Kidney (tissue), 13 donors: ENCODE measurements at regions not wholly inside any gene's neighbourhood (a gene's known extent, or its start where the extent isn't known, plus 50 kb on each side); places are given as distances from the start of the nearest gene placed in this dataset.

Source experiments
- DNase-seq, 5 donors: peaks; one replicate each; pipeline ENCODE4 v3.0.0-alpha.2; 2013 to 2020
- FAIRE-seq: peaks from 2 replicates; lab custom pipeline; 2012; peaks lifted over from hg19 to GRCh38; lab: Jason Lieb, UNC
- H3K27ac ChIP-seq, 2 donors: one replicate each; pipeline ENCODE4 v1.7.0; 2013; ENCODE audit warnings: low read depth in 2 of 2, low read length in 2 of 2, inconsistent platforms in 1 of 2
- H3K27me3 ChIP-seq: one replicate; pipeline ENCODE4 v1.7.1; 2013; ENCODE audit warnings: low read length, inconsistent platforms; ENCODE audit not compliant: control insufficient read depth, insufficient read depth
- H3K36me3 ChIP-seq, 3 donors: one replicate each; pipeline versions ENCODE4 v1.7.0 to v1.7.1; 2013; ENCODE audit warnings: low read length in 3 of 3, control low read depth in 1 of 3, inconsistent platforms in 1 of 3; ENCODE audit not compliant: insufficient read depth in 3 of 3, control insufficient read depth in 2 of 3
- H3K4me1 ChIP-seq, 3 donors: one replicate each; pipeline versions ENCODE4 v1.7.0 to v1.7.1; 2013; ENCODE audit warnings: low read length in 3 of 3, inconsistent platforms in 1 of 3, low read depth in 1 of 3; ENCODE audit not compliant: control insufficient read depth in 2 of 3, insufficient read depth in 2 of 3
- H3K4me3 ChIP-seq, 3 donors: one replicate each; pipeline versions ENCODE4 v1.7.0 to v1.8.1; 2013; ENCODE audit warnings: low read length in 3 of 3, control low read depth in 1 of 3, inconsistent platforms in 1 of 3
- H3K9ac ChIP-seq, 3 donors: one replicate each; pipeline versions ENCODE4 v1.7.0 to v1.7.1; 2013; ENCODE audit warnings: low read length in 3 of 3, control low read depth in 1 of 3, inconsistent platforms in 1 of 3
- H3K9me3 ChIP-seq, 3 donors: one replicate each; pipeline versions ENCODE4 v1.7.0 to v1.7.1; 2013; ENCODE audit warnings: low read length in 3 of 3, control low read depth in 1 of 3, inconsistent platforms in 1 of 3; ENCODE audit not compliant: control insufficient read depth in 2 of 3, insufficient read depth in 1 of 3
- intact Hi-C: fragments of 100-400 bp; cut with DNase I; formaldehyde crosslinking; loops from one replicate; pipeline ENCODE4 v1.11.1; 2022
- TF ChIP-seq, protein P1 (sequence below): IDR thresholded peaks from 3 replicates; pipeline ENCODE4 v1.5.1; 2012; ENCODE audit warnings: mild to moderate bottlenecking, moderate library complexity, borderline replicate concordance; ENCODE audit not compliant: insufficient read depth; ENCODE audit errors: extremely low read depth
- donor health status: control.
- donor health status: control.
- donor health status: control.
- donor health status: control.
- donor health status: control.
- donor health status: DM: yes; HTN: yes; CAD: no.
- donor health status: Normal renal cell carcinoma (clear cell type).

DNA sequence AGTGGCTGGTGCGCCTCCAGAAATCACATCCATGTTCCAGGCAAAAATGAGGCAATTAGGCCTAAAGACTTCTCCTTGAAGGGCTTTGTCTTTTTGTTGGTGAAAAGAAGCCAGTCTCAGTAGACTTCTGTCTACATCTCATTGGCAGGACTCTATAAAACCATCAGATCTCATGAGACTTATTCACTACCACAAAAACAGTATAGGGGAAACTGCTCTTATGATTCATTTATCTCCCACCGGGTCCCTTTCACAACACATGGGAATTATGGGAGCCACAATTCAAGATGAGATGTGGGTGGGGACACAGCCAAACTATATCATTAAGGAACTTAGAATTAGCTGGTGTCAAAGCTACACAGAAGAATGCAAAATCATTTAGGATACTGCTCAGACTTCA, 77.7 kb upstream of the SNX2 start:
- Histone ChIP-seq H3K27ac (no peak overlapping the region), H3K4me1 (no peaks in the 10 kb centered on the region), H3K9ac (no peak overlapping the region), H3K27me3 (no peaks in the 10 kb centered on the region), H3K36me3 (no peaks in the 10 kb centered on the region), H3K4me3 (no peak overlapping the region), H3K9me3 (no peaks in the 10 kb centered on the region)
- DNase-seq (no peak), FAIRE-seq (no peak)
- TF ChIP-seq, protein P1, sequence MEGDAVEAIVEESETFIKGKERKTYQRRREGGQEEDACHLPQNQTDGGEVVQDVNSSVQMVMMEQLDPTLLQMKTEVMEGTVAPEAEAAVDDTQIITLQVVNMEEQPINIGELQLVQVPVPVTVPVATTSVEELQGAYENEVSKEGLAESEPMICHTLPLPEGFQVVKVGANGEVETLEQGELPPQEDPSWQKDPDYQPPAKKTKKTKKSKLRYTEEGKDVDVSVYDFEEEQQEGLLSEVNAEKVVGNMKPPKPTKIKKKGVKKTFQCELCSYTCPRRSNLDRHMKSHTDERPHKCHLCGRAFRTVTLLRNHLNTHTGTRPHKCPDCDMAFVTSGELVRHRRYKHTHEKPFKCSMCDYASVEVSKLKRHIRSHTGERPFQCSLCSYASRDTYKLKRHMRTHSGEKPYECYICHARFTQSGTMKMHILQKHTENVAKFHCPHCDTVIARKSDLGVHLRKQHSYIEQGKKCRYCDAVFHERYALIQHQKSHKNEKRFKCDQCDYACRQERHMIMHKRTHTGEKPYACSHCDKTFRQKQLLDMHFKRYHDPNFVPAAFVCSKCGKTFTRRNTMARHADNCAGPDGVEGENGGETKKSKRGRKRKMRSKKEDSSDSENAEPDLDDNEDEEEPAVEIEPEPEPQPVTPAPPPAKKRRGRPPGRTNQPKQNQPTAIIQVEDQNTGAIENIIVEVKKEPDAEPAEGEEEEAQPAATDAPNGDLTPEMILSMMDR: no peak
- intact Hi-C loops: no loop called here

- DNase-seq (no peak), FAIRE-seq (no peak)
- intact Hi-C loops: no loop called here
- Histone ChIP-seq H3K4me1 (no peaks in the 10 kb centered on the region), H3K27me3 (no peaks in the 10 kb centered on the region), H3K9ac (no peak overlapping the region), H3K36me3 (no peaks in the 10 kb centered on the region), H3K4me3 (no peak overlapping the region), H3K9me3 (no peaks in the 10 kb centered on the region), H3K27ac (no peak overlapping the region)
- TF ChIP-seq, protein P1: no peak
These were observed 75.7 kb upstream of the SNX2 start for GRCh38 chr5:122699201-122699600.

DNA sequence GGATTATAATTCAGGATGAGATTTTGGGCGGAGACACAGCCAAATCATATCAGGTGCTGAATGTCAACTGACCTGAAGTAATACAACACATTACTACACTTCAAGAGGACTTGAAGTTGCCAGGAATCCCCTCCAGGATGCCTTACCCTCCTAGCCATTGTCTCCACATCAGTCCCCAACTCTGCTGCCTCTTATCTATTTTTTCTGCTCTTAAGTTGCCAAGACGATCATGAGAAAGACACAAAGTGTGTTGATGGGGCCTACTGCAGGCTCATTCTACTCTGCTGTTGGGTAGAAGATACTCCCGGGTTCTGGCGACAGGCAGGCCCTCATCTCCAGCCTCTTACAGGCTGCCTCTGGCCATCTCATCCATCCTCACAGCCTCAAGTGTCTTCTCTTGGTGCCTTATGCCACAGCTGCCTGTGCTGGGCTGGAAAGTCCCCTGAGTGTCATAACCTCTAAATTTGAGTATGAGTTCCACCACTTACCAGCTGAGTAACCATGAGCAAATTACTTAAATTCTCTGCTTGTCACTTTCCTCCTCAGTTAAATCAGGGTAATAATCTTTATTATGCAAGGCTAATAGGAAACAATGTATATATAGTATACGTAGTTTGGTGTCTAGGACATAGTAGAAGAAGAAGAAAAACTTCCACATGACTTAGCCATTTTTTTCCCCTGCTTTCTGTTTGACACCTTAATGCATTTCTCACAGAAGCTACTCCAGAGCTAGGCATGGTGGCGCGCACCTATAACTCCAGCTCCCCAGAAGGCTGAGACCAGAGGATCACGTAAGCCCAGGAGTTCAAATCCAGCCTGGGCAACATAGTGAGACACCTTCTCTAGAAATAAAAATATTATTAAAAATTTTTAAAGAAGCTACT, 73.0 kb upstream of the SNX2 start:
- intact Hi-C loops: no loop called here
- FAIRE-seq (no peak), DNase-seq (no peak)
- TF ChIP-seq, protein P1: no peak
- Histone ChIP-seq H3K9ac (no peak overlapping the region), H3K4me1 (no peaks in the 10 kb centered on the region), H3K27ac (no peak overlapping the region), H3K9me3 (no peaks in the 10 kb centered on the region), H3K36me3 (no peaks in the 10 kb centered on the region), H3K27me3 (no peaks in the 10 kb centered on the region), H3K4me3 (no peak overlapping the region)
